ENCODE measurements at regions not wholly inside any gene's neighbourhood (a gene's known extent, or its start where the extent isn't known, plus 50 kb on each side); places are given as distances from the start of the nearest gene placed in this dataset.
A peak's percentile ranks its signal among the peaks of the same experiment; 100 is the strongest.

DNA sequence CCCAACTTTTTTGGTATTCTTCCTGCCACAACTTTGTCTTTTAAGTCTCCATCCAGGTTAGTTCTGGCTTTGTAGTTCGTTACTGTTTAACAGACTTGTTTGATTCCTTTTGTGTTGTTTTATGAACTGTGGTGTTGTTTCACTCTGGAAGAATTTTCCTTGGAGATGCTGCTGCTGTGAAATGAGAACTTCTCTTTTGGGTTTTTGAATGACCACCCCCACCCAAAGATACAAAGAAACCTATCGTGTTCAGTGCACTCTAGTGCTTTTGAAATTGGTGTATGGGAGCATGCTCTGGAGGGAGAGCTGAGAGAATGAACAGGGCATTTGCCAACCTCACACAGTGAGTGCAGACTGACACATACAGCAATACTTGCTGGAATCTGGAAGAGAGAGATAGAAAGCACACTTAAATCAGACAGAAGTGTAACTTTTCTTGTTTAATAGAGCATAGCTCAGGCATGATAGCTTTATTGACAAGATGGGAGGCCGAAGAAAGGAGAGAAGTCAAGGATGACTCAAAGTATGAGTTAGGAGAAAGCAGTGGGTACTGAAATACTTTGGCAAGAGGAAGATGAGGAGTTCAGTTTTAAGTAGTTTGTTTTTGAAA lies 293.1 kb downstream of the SOX4 start:
- in situ Hi-C loops (cut with HindIII; ENCODE audit: low pct_ligation_motif_present, low pct_unique_long_range_greater_than_20kb, low sequenced_read_pairs): no loop called here
- DNase-seq: peak; percentile 84

DNA sequence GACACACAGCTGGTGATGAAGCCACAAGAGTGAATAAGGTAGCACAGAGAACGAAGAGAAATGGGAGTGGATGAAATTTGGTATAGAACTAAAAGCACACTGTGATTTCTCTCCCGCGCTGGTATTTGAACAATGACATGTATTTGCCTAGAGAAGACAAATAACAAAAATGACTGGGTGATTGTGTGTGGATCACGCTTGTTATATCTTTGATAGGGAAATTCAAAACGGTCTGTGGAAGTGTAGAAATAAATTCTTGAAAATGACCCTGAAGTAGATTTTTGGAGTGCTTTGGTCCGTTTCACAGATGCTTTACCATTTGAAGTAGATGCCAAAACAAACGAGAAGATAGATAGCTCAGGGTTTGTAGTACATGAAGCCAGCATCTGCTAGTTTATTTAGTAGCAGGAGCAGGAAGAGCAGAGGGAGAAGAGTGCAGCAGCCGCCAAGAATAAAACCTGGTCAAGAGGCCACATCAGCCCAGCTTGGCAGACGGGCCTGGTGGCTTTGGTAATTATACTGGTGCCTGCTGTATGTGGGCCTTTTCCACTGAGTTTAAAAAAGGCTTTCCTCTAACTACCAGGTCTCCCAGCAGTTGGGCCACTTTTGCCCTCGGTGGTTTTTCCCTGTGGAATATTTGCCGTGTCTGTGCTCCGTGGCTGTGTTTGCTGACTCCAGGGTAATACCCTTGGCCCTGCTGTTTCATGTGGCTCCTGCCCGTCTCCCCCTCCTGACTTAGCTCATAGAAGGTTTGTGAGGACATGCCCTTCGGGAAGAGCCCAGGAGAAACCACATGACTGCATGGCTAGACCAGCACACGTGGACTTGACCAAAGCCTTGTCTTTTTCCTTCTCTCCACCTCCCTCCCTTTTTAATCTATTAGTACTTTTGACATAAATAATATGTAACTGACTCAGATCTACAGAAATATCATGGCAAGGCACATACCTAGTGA lies 294.0 kb downstream of the SOX4 start:
- in situ Hi-C loops (cut with HindIII; ENCODE audit: low pct_ligation_motif_present, low pct_unique_long_range_greater_than_20kb, low sequenced_read_pairs): no loop called here
- DNase-seq: peak; percentile 22

- no peak for DNase-seq
- in situ Hi-C loops (cut with HindIII; ENCODE audit: low pct_ligation_motif_present, low pct_unique_long_range_greater_than_20kb, low sequenced_read_pairs): no loop called here
These were observed 297.5 kb downstream of the SOX4 start for GRCh38 chr6:21891080-21891479.

GRCh38 chr6:21893793-21894192 lies 300.2 kb downstream of the SOX4 start:
- in situ Hi-C loops (cut with HindIII; ENCODE audit: low pct_ligation_motif_present, low pct_unique_long_range_greater_than_20kb, low sequenced_read_pairs): no loop called here
- DNase-seq: no peak

GRCh38 chr6:21895555-21895954 lies 302.0 kb downstream of the SOX4 start:
- in situ Hi-C loops (cut with HindIII; ENCODE audit: low pct_ligation_motif_present, low pct_unique_long_range_greater_than_20kb, low sequenced_read_pairs): no loop called here
- no peak for DNase-seq

DNA sequence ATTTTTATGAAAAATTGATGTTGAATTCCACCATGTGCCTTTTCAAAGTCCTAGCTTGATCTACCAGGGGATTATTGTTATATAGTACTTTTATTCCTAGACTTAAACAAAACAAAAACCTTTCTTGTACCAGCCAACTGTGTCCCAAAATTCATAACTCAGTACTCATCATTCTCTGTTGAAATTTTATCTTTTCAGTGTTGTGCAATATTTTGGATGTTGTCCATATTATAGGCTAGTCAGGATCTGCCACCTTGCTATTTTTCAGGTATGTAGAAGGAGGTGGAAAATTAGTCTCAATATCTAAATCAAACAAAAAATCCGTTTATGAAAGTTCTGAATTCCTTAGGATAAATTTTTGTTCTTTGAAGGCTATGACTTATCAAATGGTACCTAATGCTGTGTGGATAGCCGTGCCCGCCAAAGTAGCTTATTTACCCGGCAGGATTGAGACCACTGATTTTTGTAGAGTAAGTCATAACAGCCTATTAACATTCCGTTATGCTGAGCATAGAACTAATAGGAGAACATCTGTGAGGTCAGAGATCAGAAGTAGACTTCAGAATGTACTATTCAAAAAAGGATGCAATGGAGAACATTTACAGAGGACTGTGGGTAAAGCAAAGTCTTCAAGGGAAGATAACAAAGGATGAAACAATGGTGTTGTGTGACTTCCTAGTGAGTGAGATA lies 304.7 kb downstream of the SOX4 start:
- DNase-seq: no peak
- in situ Hi-C loops (cut with HindIII; ENCODE audit: low pct_ligation_motif_present, low pct_unique_long_range_greater_than_20kb, low sequenced_read_pairs): no loop called here

GRCh38 chr6:21899708-21900107 lies 306.2 kb downstream of the SOX4 start:
- in situ Hi-C loops (cut with HindIII; ENCODE audit: low pct_ligation_motif_present, low pct_unique_long_range_greater_than_20kb, low sequenced_read_pairs): no loop called here
- no peak for DNase-seq

GRCh38 chr6:21900730-21901129 lies 307.2 kb downstream of the SOX4 start:
- in situ Hi-C loops (cut with HindIII; ENCODE audit: low pct_ligation_motif_present, low pct_unique_long_range_greater_than_20kb, low sequenced_read_pairs): no loop called here
- DNase-seq: no peak

GRCh38 chr6:21902628-21903169 lies 309.1 kb downstream of the SOX4 start:
- no peak for DNase-seq
- in situ Hi-C loops (cut with HindIII; ENCODE audit: low pct_ligation_motif_present, low pct_unique_long_range_greater_than_20kb, low sequenced_read_pairs): no loop called here

DNA sequence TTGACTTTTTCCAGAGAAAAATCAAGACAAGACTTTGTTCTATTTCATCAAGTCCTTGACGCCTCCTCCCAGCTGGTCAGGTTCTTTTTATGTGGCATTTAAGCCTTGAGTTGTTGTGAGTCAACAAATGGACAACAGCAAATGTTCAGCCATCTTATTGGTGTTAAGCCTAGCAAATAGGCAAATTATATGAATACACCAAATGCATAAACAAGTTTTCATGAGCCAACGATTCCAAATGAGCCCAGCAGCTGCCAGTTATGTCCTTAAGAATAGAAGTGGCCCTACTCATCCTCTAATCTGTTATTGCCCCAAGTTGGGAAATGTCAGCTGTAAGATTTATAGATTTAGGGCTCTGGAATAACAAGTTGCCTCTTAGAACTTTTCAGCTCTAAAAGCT lies 312.0 kb downstream of the SOX4 start:
- in situ Hi-C loops (cut with HindIII; ENCODE audit: low pct_ligation_motif_present, low pct_unique_long_range_greater_than_20kb, low sequenced_read_pairs): no loop called here
- DNase-seq: no peak

DNA sequence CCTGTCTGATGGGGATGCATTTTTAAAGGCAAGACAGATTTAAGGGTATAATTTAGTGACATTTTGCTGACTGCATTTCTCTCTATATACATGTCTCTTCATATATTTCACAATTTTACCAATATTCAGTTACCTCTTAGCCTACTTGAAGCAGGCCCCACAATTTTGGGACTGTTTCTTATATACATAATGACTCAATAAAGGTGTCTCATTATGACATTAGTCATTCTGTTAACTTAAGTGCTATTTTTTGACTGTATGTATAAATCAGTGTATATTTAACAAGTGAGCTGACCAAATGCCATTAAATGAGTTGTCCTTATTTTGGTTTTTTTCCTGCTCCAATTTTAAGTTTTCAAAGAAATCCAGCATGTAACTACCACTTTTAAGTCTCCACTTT lies 313.3 kb downstream of the SOX4 start:
- in situ Hi-C loops (cut with HindIII; ENCODE audit: low pct_ligation_motif_present, low pct_unique_long_range_greater_than_20kb, low sequenced_read_pairs): no loop called here
- DNase-seq: no peak

- in situ Hi-C loops (cut with HindIII; ENCODE audit: low pct_ligation_motif_present, low pct_unique_long_range_greater_than_20kb, low sequenced_read_pairs): no loop called here
- no peak for DNase-seq
These were observed 313.7 kb downstream of the SOX4 start for GRCh38 chr6:21907291-21907690.

DNA sequence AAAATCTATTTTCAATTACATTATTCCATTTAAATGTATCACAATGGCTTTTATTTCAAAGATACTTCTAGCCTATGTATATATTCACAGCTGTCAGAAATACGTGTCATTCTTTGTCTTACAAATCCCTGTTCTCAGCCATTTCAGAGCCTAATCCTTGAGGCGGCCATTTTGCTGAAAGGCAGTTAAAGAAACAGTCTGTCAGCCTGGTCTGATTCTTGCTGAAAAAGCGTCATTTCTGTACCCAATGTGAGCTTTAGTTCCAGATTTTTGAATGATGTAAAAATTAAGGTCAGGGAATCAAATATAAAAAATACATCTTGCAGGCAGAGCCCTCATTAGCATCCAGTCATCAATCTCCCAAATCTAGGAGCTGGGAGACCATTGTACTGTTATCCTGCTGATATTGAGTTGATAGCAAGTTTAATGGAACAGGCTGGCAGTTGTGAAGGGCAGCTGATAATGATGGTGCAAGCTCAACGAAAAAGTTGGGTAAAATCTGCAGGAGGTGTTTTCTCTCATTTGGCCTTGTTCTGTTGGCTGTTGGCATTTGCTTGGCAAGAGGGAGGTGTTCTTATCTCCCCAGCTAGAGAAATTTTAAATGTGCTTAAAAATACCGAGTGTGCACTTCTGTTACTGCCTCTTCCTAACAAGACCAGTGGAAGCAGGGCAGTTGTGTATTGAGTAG lies 314.8 kb downstream of the SOX4 start:
- in situ Hi-C loops (cut with HindIII; ENCODE audit: low pct_ligation_motif_present, low pct_unique_long_range_greater_than_20kb, low sequenced_read_pairs): no loop called here
- DNase-seq: no peak

GRCh38 chr6:21909321-21909720 lies 315.8 kb downstream of the SOX4 start:
- in situ Hi-C loops (cut with HindIII; ENCODE audit: low pct_ligation_motif_present, low pct_unique_long_range_greater_than_20kb, low sequenced_read_pairs): no loop called here
- DNase-seq: no peak

DNA sequence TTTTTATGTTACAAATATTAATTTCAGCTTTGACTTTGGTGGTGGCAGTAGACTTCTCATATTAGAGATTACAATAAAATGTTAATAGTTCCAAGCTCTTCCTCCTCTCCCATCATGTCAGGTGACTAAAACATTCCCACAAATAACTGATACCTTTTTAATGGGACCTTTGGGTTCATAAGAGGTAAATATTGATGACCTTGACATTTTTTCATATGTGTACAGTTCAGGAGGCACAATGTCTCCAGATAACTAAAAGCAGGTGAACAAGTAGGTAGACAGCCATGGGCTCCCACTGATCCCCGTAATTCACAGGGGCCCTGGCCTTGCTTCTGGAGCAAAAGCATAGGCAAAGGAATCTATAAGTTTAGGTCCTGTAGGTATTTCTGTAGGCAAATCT lies 317.7 kb downstream of the SOX4 start:
- no peak for DNase-seq
- in situ Hi-C loops (cut with HindIII; ENCODE audit: low pct_ligation_motif_present, low pct_unique_long_range_greater_than_20kb, low sequenced_read_pairs): no loop called here

DNA sequence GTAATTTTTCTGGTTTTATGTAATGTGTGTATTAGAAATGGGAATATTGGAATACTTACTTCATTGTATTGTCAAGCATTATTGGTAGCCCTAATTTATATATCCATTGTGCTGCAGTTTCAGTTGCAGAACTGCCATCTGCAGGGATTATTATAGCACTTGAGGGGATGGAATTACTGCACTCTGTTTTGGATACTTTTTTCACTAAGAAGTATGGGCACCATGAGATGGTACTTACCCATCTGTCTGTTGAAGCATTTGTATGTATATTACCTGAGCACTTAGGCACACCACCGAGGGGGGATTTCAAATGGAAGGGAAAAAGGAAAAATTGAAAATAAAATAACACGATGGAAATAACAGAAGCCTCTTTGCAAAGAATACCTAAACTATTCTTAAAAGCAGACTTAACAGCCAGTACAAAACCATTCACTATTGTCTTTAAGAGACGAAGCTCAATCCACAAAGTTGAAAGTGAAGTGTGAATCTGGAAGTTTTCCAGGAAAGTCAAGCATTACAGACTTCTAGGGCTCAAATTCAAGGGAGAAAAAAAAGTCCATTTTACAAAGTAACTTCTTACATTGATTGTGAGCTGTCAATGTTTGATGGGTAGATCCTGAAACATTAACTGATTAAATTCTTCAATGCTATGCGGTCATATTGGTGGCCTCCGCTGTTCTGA lies 318.7 kb downstream of the SOX4 start:
- DNase-seq: no peak
- in situ Hi-C loops (cut with HindIII; ENCODE audit: low pct_ligation_motif_present, low pct_unique_long_range_greater_than_20kb, low sequenced_read_pairs): no loop called here

- peak; percentile 11 for DNase-seq
- in situ Hi-C loops (cut with HindIII; ENCODE audit: low pct_ligation_motif_present, low pct_unique_long_range_greater_than_20kb, low sequenced_read_pairs): no loop called here
These were observed 320.8 kb downstream of the SOX4 start for GRCh38 chr6:21914121-21914973.
